Cerebellar nuclear complex (tissue), 1 donor: ENCODE measurements at regions not wholly inside any gene's neighbourhood (a gene's known extent, or its start where the extent isn't known, plus 50 kb on each side); places are given as distances from the start of the nearest gene placed in this dataset.
"Not testable (repeated sequence)": the region's sequence is repeated elsewhere in the genome, so short reads cannot be mapped to it uniquely, and the experiment has no call there.

Experiments
- DNase-seq, 2 experiments: peaks; one replicate each; lab custom pipeline; 2025; lab: John Stamatoyannopoulos, UW

DNA sequence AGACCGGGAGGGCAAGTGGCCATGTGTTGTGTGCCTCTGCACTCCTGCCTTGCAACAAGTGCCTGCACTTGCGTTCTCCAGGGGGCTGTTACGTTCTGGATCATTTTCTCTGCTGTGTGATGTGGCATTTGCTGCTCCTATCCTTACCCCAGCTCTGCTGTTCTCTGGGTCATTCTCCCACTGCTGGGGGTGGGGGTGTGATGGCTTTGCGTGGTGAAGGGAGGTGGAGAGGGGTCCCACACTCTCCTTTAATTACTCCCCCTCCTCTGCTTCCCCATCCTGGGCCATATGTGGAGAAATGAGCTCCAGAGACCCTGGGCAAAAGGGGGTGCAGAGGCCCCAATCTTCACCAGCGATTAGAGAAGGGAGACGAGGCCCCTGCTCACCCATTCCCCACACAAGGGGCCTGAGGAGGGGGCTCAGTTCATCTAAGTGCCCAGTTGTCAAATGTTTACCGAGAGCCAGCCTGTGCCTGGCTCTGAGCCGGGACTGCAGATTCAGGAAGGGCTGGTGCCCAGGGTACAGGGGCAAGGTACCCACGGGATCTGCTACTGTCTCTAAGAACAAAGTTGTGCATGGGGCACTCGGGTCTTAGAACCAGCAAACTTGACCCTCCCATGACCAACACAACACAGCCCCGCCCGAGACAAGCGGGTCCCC is 355.4 kb downstream of the PTPRU start:
- no peak for DNase-seq

DNA sequence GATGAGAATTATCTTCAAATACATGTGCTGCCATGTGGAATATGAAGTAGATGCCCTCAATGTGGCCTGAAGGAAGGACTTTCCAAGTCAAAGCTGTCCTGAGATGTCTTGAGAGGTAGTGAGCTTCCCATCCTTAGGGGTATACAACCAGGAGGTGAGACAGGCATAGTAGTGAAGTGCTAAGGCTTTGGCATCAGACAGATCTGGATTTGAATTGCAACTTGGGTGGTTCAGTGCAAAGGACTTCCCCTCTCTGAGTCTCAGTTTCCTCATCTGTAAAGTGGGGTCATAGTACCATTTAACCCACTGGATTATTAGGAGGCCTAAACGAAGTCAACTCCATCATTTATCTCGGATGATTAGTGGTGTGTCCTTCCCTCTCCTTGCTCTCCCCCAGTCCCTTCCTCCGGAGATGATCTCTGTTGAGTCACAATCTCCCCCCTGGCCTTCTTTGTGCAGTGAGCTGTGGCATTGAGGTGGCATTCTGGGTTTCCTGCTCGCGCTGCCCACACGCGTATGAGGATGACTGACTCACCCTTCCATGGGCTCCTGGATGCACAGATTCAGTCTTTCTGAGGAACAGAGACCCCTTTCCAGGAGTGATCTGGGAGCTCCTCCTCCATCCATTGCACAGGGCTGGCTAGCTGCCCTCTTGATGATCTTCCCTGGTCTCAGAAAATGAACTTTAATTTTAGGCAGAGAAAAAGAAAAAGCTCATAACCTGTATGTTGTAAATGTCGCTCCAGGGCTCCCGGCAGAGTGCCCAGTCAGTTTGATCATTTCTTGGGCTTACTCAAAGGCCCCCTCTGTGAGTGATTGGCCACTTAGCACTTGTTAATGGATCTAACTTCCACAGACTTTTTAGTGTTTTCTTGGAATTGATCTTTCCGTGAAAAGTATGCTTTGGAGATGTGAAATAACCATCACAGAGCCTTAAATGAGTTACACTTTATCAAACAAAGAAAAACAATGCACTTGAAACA is 354.6 kb downstream of the PTPRU start:
- DNase-seq: no peak

DNA sequence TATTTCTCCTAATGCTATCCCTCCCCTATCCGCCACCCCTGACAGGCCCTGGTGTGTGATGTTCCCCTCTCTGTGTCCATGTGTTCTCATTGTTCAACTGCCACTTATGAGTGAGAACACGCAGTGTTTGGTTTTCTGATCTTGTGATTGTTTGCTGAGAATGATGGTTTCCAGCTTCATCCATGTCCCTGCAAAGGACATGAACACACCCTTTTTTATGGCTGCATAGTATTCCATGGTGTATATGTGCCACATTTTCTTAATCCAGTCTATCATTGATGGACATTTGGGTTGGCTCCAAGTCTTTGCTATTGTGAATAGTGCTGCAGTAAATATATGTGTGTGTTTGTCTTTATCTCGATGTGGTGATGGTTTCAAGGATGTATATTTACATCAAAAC is 353.4 kb downstream of the PTPRU start:
- not testable (repeated sequence) for DNase-seq

DNA sequence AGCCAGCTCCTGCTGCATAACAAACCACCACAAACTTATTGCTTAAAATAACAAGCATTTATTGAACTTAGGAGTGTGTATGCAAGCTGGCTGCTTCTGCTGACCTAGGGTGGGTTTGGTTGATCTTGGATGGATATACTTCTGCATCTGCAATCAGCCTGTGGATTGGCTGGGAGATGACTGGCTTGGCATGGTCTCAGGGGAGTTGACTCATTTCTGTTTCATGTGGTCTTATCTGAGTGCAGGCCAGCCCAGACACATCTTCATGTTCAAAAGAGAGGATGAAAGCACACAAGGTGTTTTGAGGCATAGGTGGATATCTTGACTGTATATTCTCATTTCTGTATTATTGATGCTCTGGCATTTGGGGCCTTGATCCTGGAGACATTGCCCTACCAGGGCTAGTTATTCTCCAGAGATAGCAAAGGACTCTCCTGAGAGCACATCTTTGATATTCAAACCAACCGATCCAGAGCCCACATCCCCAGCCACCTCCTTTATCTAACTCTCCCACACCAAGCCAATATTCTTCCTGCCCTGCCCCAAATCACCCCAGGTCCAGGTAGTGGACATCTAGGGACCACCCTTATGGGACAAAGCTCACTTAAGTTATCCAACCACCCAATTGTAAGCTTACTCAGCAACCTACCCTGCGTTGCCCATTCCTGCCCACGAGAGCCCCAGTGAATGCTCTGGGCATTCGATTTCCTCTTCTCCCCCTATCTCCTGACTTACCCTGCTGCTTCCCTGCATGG is 350.8 kb downstream of the PTPRU start:
- no peak for DNase-seq

DNA sequence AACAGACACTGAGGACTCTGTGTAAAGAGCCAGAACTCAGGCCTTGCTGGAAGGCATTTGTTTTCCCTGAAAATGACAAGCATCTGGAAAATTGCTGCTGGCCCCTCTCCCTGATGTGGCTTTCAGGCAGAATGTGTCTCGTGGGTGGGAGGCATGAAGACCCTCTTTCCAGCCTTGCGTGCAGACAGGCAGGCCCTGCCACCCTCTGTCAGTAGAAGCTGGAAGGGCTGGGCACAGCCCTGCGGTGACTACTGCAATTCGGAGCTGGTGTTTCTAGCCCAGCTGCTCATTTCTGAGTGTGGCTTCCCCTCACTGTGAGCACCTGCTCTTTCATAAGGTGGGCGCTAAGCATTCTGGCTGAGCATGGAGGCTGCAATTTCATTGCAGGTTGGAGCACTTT is 349.9 kb downstream of the PTPRU start:
- no peak for DNase-seq

DNA sequence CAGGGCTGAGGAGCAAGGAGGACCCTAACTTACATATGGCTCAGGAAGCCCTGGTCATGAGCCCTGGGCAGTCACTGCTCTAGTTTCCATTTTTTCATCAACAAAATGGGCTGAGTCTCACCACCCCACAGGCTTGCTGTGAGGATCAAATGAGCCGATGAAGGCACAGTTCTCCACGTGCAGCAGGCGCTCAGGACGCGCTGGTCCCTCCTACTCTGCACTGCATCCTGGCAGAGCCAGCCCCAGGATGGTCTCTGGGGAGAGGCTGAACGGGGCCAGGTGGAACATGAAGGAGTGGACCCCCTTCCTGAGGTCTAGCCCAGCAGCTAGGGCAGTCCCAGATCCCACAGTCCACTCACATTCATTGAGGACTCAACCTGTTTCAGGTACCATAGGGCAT is 349.3 kb downstream of the PTPRU start:
- no peak for DNase-seq

DNA sequence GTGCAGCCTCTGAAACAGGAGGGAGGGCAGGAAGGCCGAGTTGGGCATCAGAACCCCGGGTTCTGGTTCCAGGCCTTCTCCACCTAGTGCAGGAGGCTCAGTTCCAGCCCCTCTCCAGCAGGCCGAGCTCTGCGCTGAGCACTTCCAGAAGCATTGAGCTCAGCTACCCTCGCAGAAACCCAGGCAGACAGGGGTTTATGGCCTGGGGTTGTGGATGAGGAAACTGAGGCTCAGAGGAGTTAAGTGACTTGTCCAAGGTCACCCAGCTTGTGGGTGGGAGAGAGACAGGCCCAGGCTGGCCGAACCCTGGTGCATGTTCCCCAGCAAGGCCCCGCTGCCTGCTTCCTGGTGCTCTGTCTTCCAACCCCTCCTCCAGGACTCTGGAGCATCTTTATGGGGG is 348.9 kb downstream of the PTPRU start:
- DNase-seq: no peak

DNA sequence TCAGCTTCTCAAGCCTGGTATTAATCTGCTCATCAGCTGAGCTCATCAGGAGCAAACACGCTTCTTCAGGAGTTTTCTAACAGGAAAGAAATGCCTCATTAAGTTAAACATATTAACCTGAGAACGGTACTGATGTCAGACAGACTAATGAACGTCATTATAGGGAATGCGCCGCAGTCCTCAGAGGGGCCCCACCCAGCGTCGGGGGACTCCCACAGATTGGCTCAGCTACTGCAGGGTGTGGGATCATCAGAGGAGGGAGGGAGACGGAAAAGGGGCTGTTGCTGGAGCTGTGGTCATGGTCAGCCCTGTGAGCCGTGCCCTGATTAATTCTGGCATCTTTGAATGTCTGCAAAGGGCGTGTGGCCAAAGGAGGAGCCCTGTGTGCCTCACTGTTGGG is 348.5 kb downstream of the PTPRU start:
- DNase-seq: no peak

DNA sequence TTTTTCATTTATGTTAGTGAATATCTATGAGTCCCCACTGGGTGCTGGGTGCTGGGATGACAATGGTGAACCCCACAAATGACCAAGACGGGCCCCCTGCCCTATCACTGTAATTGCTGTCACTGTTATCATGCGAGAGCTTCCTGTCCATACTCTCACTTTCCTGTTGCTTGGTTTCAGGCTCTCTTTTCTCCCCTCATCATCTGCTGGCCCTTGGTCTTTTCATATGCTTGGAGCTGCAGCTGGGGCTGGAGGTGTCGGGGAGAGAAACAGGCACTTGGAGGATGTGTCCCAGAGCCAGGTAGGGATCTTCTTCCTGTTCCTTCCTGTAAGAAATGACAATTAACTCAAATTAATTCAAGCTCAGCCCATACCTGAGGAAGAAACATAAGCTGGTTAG is 348.0 kb downstream of the PTPRU start:
- DNase-seq: no peak

DNA sequence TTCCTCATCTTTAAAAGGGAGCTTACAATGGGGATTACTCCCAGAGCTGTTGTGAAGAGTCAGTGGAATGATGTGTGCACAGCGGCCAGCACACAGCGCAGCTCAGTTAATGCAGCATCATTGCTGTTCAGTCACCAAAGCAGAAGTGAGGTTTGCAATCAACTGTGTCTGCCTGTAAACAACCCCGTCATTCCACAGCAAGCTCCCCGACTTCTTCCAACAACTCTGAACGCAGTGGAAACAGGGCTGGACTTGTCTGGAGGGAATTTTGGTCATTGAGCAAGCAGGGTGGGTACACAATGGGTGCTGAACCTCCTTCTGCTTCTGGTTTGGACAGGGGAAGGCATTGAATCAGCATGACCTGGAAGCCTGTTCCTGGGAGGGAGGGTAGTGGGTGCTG is 347.4 kb downstream of the PTPRU start:
- DNase-seq: no peak

DNA sequence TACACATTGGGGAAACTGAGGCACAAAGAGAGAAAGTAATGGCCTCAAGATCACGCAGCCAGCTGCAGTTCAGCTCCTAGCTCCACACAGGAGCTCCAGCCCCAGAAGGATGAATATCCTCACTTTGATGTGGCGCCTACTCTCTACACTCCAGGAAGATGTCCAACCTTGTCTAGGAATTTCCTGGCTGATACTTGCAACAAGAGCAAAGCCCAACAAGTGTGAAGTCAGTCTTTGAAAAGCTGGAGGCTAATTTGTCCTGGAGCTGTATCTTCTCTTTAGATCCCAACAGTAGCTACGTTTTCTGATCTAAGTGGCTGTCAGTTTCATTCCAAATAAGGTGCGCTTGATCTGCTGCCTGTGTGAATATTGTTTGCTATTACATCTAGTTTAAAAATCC is 344.9 kb downstream of the PTPRU start:
- DNase-seq: no peak

DNA sequence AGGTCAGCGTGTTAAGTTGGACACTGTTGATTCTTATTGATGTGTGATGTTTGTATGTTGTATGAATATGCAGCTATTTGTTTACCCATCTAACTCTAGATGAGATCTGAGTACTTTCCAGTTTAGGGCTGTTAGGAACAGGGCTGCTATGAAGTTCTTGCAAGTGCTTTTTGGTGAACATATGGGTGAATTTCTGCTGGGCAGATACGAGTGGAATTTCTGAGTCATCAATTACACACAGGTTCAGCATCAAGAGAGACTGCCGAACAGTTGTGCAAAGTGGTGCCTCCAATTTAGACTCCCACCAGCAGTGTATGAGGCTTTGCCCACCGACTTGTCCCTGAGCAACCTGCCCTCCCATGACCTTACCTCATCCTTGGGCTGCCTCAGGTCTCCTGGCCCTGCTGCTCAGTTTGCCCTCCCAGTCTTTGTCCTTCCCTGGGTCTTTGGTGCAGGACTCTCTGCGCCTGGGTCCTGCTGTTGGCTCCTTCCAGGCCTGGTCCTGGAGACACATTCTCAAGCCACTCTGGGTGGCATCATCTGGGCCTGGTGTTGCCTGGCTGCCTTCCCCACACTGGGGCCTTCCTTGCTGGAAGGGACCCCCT is 343.6 kb downstream of the PTPRU start:
- no peak for DNase-seq

DNA sequence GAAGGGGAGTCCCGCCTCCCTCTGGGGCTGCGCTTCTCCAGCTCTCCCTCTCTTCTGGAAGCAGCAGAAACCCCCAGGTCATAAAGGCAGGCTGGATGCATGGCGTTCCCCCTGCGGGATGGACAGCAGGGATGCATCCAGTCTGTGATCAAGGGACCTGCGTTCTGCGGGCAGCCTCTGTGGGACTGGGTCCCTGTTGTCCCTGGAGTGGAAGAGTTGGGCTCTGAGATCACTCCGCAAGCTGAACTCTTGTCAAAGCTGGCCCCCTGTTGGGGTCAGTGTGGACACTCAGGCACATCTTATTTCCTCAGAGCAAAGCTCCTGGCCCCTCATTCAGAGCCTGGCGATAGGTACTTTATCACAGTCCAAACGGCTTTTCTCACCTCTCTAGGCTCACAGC is 341.2 kb downstream of the PTPRU start:
- DNase-seq: no peak

DNA sequence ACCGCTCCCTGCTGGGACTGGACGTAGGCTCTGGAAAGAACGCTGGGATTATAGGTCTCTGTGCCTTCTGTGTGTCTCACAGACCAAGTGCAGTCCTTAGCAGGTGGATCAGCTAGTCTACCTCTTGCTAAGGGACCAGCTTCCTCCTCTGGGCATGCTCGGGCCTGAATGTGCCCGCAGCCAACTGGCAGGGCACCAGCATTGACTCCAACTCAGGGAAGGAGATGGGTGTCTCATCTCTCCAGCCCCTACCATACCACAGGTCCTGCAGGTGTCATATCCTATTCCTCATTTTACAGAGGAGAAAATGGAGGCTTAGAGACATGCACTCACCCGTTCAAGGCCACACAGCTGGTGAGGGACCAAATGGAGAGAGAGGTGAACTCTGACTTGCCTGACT is 340.2 kb downstream of the PTPRU start:
- no peak for DNase-seq

DNA sequence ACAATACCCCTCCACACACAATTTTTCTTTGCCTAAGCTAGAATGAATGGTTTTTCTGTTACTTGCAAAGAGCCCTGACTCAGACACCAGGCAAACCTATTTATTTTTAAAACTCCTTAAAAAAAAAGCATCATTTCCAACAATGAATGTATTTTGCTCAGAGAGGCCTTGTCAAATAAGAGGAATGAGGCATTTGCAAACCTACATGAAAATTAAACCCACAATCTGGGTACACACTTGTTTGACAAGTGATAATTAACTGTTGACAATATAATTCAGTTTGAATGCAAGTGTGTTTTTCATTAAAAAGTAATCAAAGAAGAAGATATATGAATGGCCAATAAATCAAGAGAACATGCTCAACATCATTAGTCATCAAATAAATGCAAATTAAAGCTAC is 339.5 kb downstream of the PTPRU start:
- DNase-seq: no peak

DNA sequence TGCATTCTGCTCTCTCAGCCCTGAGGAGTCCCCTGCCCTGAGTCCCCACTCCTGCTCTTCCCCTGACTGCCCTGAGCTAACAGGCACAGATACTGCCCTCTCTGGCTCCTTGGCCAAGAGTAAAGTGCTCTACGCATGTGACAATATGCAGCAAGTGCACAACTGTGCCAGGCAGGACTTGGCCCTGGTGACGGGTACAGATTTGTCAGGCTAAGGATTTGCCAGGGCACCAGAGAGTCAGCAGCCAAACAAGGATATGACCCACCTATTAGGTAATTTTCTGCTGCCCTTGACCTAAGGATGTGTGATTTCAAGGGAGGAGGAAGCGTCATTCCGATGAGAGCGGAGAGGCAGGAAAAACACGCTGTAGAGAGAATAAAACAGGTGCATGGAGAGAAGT is 339.0 kb downstream of the PTPRU start:
- DNase-seq: no peak

DNA sequence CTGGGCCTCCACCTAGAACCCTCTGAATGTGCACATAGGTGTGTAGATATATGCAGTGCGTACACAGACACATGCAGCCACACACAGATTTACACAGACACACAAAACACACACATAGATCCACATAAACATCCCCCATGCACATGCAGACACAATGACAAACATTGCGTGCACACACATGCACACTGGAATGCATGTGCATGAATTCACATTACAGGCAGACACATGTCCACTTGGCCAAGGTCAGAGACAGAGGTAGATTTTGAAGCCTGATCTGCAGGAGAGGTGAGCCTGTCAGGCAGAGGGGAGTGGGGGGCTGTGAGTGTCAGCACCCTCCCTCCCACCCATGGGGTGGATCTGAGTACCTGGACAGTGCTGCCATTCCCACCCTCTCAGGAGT is 338.5 kb downstream of the PTPRU start:
- DNase-seq: no peak

DNA sequence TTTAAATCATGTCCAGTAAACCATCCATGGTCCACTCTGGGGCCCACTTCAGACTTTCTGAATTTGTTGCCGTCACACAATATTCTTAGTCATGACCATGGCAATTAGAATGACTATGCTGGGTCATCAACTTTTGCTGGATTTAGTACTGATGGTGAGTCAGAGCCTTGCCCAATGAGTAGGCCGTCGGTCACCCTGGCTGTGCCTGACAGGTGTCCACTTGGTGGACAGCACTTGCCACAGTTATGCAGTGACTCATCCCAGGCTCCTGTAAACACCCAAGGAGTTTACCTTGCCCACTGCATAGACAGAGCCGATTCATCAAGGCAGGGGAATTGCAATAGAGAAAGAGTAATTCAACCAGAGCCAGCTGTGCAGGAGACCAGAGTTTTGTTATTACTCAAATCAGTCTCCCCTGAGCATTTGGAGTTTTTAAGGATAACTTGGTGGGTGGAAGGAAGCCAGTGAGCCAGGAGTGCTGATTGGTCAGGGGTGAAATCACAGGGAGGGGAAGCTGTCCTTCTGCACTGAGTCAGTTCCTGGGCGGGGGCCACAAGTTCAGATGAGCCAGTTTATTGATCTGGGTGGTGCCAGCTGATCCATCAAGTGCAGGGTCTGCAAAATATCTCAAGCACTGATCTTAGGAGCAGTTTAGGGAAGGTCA is 333.8 kb downstream of the PTPRU start:
- DNase-seq: no peak

DNA sequence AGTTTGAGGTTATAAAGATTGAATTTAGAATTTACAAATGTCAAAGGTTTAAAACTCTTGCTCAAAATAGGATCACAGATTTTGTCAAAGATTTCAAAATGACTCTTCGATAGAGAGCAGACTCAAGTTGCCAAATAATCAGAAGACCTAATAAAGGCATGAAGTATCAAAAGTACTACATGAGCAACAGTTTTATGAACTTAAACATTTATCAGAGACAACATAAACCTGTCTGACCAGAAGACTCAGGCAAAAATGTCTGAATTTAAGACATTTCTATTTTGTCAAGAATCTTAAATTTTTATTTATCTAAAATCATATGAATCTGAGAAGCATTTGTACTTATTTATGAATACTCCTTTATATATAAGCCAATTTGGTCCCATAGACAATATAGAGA is 330.9 kb downstream of the PTPRU start:
- DNase-seq: no peak

DNA sequence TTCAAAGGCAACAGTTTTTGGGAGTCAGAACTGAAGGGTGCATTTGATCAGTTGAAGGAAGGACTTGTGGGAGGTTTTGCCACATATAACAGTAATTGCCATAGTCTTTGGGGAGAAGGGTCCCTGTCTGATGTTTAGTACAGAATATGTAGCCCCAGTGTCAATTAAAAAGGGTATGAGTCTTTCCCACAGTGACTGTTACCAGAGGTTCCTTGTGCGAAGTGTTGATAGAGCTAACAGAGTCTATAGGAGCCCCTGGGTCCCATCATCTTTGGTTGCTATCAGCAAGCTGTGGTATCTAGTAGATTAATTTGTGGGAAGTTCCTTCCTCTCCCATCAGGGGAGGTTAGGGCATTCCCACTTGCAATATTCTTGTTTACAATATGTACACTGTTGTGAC is 329.2 kb downstream of the PTPRU start:
- no peak for DNase-seq

DNA sequence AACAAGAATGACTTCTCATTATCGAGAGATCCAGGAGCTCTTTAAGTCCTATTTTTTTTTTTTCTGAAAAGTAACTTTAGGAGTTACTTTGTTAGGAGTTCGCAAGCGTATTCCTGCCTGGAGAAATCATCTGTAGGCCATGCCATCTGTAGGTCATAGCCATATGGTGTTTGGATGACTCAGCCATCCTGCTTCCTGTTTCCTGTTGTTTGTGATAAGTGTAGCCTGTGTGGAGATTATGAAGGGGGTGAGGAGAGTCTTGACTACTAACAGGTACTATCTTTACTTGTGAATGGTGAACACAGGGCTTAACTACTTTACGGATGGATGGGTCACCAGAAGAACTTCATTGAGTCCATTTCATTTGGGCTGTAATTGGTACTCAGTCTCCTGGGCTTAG is 327.2 kb downstream of the PTPRU start:
- no peak for DNase-seq

DNA sequence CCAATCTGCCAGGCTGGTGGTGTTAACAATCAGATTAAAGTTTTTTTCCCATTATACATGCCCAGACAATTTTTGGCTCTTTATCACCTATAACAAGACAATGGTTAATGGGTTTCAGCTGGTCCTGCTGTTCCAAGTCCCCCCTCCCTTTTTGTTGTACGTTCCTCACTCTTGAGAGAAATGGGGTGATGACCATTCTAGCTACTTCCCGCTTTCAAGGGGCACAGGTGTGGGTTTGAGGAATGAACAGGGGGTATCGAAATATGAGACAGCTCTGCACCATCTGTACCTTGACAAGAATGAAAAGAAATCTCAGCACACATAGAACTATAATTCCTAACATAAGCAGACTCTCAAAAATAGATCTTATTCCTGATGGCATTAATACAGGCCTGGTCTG is 326.8 kb downstream of the PTPRU start:
- no peak for DNase-seq
